Muscle of leg (tissue), 3 donors: ENCODE measurements at regions not wholly inside any gene's neighbourhood (a gene's known extent, or its start where the extent isn't known, plus 50 kb on each side); places are given as distances from the start of the nearest gene placed in this dataset.

Experiments used
- DNase-seq: peaks from one replicate; pipeline ENCODE4 v3.0.0; 2013
- H3K27ac ChIP-seq: one replicate; pipeline ENCODE4 v1.5.1; 2013; ENCODE audit warnings: mild to moderate bottlenecking, low read length, control low read depth
- H3K27me3 ChIP-seq: one replicate; pipeline ENCODE4 v1.6.1; 2013; ENCODE audit warnings: low read length; ENCODE audit not compliant: control insufficient read depth, insufficient read depth
- H3K36me3 ChIP-seq: one replicate; pipeline ENCODE4 v1.6.1; 2013; ENCODE audit warnings: low read length; ENCODE audit not compliant: control insufficient read depth, insufficient read depth
- H3K4me1 ChIP-seq: one replicate; pipeline ENCODE4 v1.6.1; 2013; ENCODE audit warnings: low read length; ENCODE audit not compliant: control insufficient read depth, insufficient read depth
- H3K4me3 ChIP-seq: one replicate; pipeline ENCODE4 v1.5.1; 2013; ENCODE audit warnings: low read length, control low read depth
- H3K9me3 ChIP-seq: replicated peaks from 2 replicates; pipeline ENCODE4 v1.6.1; 2013; ENCODE audit warnings: low read depth, low read length; ENCODE audit not compliant: control insufficient read depth
- WGBS: methylation state at CpG from one replicate; pipeline ENCODE4 v1.1.5; 2013; ENCODE audit warnings: missing lambda C conversion rate; ENCODE audit not compliant: insufficient coverage; 5-methylcytosine and 5-hydroxymethylcytosine counted together

GRCh38 chr3:74564560-74564959, 49.9 kb downstream of the CNTN3 start:
- no peak overlapping the region for H3K27ac ChIP-seq
- no peaks in the 10 kb centered on the region for H3K27me3 ChIP-seq
- H3K4me3 ChIP-seq = no peak overlapping the region
- WGBS = no CpG with 5 or more reads among the region's 3 CpGs
- no peaks in the 10 kb centered on the region for H3K36me3 ChIP-seq
- no peaks in the 10 kb centered on the region for H3K4me1 ChIP-seq
- H3K9me3 ChIP-seq = peaks cover 8% of the 10 kb centered on the region
- DNase-seq = no peak

DNA sequence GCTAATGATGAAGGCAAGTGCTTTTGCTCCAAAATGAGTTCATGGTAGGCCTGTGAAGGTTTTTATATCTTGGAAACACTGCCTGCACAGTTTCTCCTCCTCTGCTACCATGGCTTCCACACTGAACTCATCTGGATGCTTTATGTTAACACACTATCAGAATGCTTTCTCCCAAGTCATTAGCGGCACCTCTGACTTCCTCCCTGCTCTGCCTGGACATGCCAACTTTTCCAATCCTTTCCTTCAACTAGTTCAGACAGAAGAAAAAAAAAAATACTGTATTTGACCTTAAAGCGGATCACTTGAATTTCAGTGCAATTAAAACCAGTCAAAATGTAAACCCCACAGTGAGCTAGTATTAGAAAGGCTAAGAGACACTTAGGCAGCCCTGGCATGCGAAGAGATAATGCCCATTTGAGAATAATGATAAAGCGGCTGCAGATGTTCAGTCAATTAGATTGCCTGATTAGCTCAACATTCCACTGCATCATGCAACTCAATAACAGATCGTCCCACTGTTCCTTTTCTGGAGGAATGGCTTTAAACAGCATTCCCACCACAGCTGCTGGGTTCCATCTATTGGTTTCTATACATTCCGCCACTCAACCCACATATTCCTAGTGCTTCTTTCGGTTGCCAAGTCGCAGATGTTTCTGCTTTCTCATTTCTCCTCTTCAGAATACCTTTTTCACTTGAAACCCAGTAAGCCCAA, 51.7 kb downstream of the CNTN3 start:
- peak; percentile 39 for DNase-seq
- H3K4me3 ChIP-seq = no peak overlapping the region
- H3K9me3 ChIP-seq = peaks cover 10% of the 10 kb centered on the region
- no peaks in the 10 kb centered on the region for H3K36me3 ChIP-seq
- no peaks in the 10 kb centered on the region for H3K27me3 ChIP-seq
- H3K27ac ChIP-seq = peak overlapping the region; percentile 35
- WGBS = 35% methylated on average over 4 of the region's 8 CpGs
- no peaks in the 10 kb centered on the region for H3K4me1 ChIP-seq

DNA sequence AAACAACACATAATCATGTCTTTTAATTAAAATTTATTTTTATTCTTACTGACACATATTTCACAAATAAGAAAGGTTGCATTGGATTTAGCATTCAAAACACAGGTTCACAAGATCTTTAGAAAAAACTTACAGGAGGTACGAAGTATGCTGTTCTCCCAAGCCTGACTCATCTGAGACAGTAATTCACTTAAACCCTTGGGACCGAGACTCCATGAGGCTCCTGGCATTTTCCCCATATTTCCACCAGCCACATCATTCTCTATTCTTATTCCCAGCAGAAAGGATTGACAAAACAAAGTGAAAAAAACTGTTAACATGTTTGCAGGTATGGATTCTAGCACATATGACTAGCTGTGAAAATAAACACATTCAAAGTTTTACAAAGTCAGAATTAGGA, 52.6 kb downstream of the CNTN3 start:
- Histone ChIP-seq H3K4me1 (no peaks in the 10 kb centered on the region), H3K9me3 (peaks cover 10% of the 10 kb centered on the region), H3K27me3 (no peaks in the 10 kb centered on the region), H3K4me3 (no peak overlapping the region), H3K27ac (no peak overlapping the region), H3K36me3 (no peaks in the 10 kb centered on the region)
- no peak for DNase-seq
- 67% methylated on average over 1 of the region's 2 CpGs for WGBS

DNA sequence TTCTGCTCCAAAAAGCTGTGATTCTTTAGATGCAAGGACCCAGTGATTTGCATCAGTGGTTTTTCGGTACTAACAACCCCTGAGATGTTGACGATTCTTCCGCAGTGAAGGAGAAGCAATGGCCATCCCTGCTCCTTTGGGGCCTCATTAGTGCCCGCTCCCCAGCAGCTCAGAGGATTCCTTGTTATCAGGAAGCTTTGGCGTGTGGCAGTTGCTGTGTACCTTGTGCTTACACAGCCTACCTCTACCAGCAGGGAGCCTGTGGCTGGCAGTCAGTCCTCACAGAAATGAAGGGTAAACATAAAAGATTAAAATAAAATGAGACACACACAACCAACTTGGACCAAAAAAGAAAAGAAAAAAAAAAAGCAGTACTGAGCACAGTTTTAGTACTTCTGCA, 55.2 kb downstream of the CNTN3 start:
- Histone ChIP-seq H3K9me3 (peaks cover 5% of the 10 kb centered on the region), H3K36me3 (no peaks in the 10 kb centered on the region), H3K27ac (no peak overlapping the region), H3K4me3 (no peak overlapping the region), H3K27me3 (no peaks in the 10 kb centered on the region), H3K4me1 (no peaks in the 10 kb centered on the region)
- DNase-seq = no peak
- 78% methylated on average over 3 of the region's 5 CpGs for WGBS

DNA sequence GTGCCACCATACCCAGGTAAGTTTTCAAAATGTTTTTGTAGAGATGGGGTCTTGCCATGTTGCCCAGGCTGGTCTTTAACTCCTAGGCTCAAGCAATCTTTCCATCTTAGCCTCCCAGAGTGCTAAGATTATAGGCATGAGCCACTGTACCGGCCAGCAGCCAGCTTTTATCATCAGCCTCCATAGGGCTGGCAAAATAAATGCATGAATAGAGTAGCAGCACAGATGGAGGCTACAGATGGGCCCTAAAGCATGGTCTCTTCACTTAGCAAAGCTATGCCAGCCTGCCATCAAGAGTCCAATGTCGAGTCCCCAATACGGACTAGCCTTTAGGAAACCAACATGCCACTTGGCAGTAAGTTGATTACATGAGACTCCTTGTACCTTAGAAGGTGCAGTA, 63.8 kb downstream of the CNTN3 start:
- Histone ChIP-seq H3K36me3 (no peaks in the 10 kb centered on the region), H3K9me3 (no peaks in the 10 kb centered on the region), H3K27me3 (no peaks in the 10 kb centered on the region), H3K4me1 (no peaks in the 10 kb centered on the region), H3K4me3 (no peak overlapping the region), H3K27ac (no peak overlapping the region)
- WGBS = 80% methylated on average over 2 of the region's 3 CpGs
- DNase-seq = no peak

- 100% methylated on average over 1 of the region's 4 CpGs for WGBS
- Histone ChIP-seq H3K27ac (no peak overlapping the region), H3K9me3 (no peaks in the 10 kb centered on the region), H3K27me3 (no peaks in the 10 kb centered on the region), H3K4me3 (no peak overlapping the region), H3K36me3 (no peaks in the 10 kb centered on the region), H3K4me1 (no peaks in the 10 kb centered on the region)
- no peak for DNase-seq
Observed at GRCh38 chr3:74546426-74546825, 68.0 kb downstream of the CNTN3 start.

DNA sequence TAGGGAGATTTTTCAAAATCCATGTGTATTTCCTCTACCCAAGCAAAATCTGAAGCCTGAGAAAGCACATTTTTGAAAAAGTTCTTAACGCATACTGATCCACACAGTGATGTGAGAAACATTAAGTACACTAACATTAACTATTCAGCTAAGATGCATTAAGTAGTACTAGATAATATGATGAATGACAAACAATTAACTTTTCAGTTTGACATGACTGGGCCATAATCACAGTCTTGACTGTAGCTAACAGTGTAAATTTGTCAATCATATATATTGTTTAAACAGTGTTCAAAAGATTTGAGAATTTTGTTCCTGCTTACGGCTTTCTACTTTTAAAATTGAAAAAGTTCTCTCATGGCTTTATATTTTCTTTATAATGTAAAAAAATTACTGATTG, 72.0 kb downstream of the CNTN3 start:
- Histone ChIP-seq H3K4me3 (no peak overlapping the region), H3K4me1 (no peaks in the 10 kb centered on the region), H3K27me3 (no peaks in the 10 kb centered on the region), H3K9me3 (no peaks in the 10 kb centered on the region), H3K36me3 (no peaks in the 10 kb centered on the region), H3K27ac (no peak overlapping the region)
- no CpG with 5 or more reads among the region's 2 CpGs for WGBS
- DNase-seq = no peak

- H3K27me3 ChIP-seq = no peaks in the 10 kb centered on the region
- no peaks in the 10 kb centered on the region for H3K36me3 ChIP-seq
- H3K4me1 ChIP-seq = peaks cover 3% of the 10 kb centered on the region
- DNase-seq = peak; percentile 86
- no peak overlapping the region for H3K4me3 ChIP-seq
- H3K27ac ChIP-seq = no peak overlapping the region
- no CpG with 5 or more reads among the region's 3 CpGs for WGBS
- H3K9me3 ChIP-seq = no peaks in the 10 kb centered on the region
Observed at GRCh38 chr3:74539876-74540275, 74.6 kb downstream of the CNTN3 start.

DNA sequence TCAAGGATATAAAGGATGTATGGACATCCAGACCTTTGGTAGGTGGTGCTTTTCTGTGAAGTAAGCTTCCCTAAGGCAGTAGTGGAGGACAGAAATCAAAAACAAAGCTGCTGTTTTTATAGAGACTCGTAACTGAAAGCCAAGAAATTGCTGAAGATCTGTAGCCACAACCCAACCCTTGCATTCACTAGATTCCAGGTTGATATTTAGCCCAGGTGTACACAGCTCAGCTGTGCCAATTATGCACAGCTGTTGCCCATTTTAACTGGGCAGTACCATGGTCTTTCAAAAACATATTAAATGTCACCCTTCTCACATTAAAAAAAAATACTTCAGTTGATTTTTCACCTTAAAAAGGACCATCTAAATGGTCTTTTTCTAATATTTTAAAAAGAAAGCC, 75.8 kb downstream of the CNTN3 start:
- no peak for DNase-seq
- Histone ChIP-seq H3K4me3 (no peak overlapping the region), H3K4me1 (peaks cover 3% of the 10 kb centered on the region), H3K36me3 (no peaks in the 10 kb centered on the region), H3K27ac (no peak overlapping the region), H3K27me3 (no peaks in the 10 kb centered on the region), H3K9me3 (no peaks in the 10 kb centered on the region)
- 56% methylated on average over 1 of the region's 1 CpG for WGBS

GRCh38 chr3:74537857-74538256, 76.6 kb downstream of the CNTN3 start:
- no peaks in the 10 kb centered on the region for H3K27me3 ChIP-seq
- H3K36me3 ChIP-seq = no peaks in the 10 kb centered on the region
- DNase-seq = no peak
- H3K9me3 ChIP-seq = no peaks in the 10 kb centered on the region
- WGBS = 93% methylated on average over 2 of the region's 2 CpGs
- H3K4me1 ChIP-seq = peaks cover 3% of the 10 kb centered on the region
- H3K4me3 ChIP-seq = no peak overlapping the region
- peak overlapping the region; percentile 13 for H3K27ac ChIP-seq

GRCh38 chr3:74537164-74537563, 77.3 kb downstream of the CNTN3 start:
- peak; percentile 96 for DNase-seq

More at GRCh38 chr3:74537164-74537563, 77.3 kb downstream of the CNTN3 start:
- Histone ChIP-seq H3K4me1 (peaks cover 3% of the 10 kb centered on the region), H3K4me3 (no peak overlapping the region), H3K27me3 (no peaks in the 10 kb centered on the region), H3K36me3 (no peaks in the 10 kb centered on the region), H3K27ac (peak overlapping the region; percentile 56), H3K9me3 (no peaks in the 10 kb centered on the region)
- no CpG with 5 or more reads among the region's 4 CpGs for WGBS
